Loucy (cell line): ENCODE measurements at regions not wholly inside any gene's neighbourhood (a gene's known extent, or its start where the extent isn't known, plus 50 kb on each side); places are given as distances from the start of the nearest gene placed in this dataset.

ENCODE experiments used
- H2AFZ ChIP-seq: fragments of 200-600 bp; sonication (generic); 2 replicates; pipeline ENCODE4 v1.6.0; 2016; ENCODE audit warnings: antibody characterized with exemption, mild to moderate bottlenecking, low read length, moderate library complexity
- H3F3A ChIP-seq: fragments of 200-600 bp; 2 replicates; pipeline ENCODE4 v1.6.0; 2016; ENCODE audit warnings: antibody characterized with exemption, low read depth, mild to moderate bottlenecking
- H3K27me3 ChIP-seq: fragments of 200-600 bp; sonication (generic); 2 replicates; pipeline ENCODE4 v1.6.1; 2014; ENCODE audit warnings: low read length, mild to moderate bottlenecking; ENCODE audit not compliant: insufficient read depth, poor library complexity, severe bottlenecking
- H3K36me3 ChIP-seq: fragments of 200-600 bp; sonication (generic); 2 replicates; pipeline ENCODE4 v1.6.1; 2016; ENCODE audit warnings: low read length; ENCODE audit not compliant: insufficient read depth
- H3K4me1 ChIP-seq: fragments of 200-600 bp; sonication (generic); 2 replicates; pipeline ENCODE4 v1.5.1; 2014; ENCODE audit warnings: low read length, mild to moderate bottlenecking; ENCODE audit not compliant: insufficient read depth, poor library complexity, severe bottlenecking
- H3K4me2 ChIP-seq: fragments of 200-600 bp; sonication (generic); 2 replicates; pipeline ENCODE4 v1.6.0; 2014; ENCODE audit warnings: antibody characterized with exemption, low read length, low read depth, mild to moderate bottlenecking; ENCODE audit not compliant: poor library complexity, severe bottlenecking
- H3K4me3 ChIP-seq: fragments of 200-600 bp; sonication (generic); 2 replicates; pipeline ENCODE4 v1.5.1; 2014; ENCODE audit warnings: low read length, mild to moderate bottlenecking, mixed read lengths; ENCODE audit not compliant: poor library complexity, severe bottlenecking
- H3K79me2 ChIP-seq: fragments of 200-600 bp; sonication (generic); 2 replicates; pipeline ENCODE4 v1.6.1; 2014; ENCODE audit warnings: low read length; ENCODE audit not compliant: insufficient read depth
- H3K9ac ChIP-seq: fragments of 200-600 bp; sonication (generic); 2 replicates; pipeline ENCODE4 v1.6.0; 2014; ENCODE audit warnings: mild to moderate bottlenecking, low read depth, low read length, moderate library complexity; ENCODE audit not compliant: poor library complexity, severe bottlenecking
- H3K9me2 ChIP-seq: fragments of 200-600 bp; sonication (generic); replicated peaks from 2 replicates; pipeline ENCODE4 v1.6.1; 2016; ENCODE audit warnings: low read depth, low read length, mixed read lengths
- H3K9me3 ChIP-seq: fragments of 200-600 bp; sonication (generic); 2 replicates; pipeline ENCODE4 v1.6.1; 2014; ENCODE audit warnings: mild to moderate bottlenecking, antibody characterized with exemption, low read length, low read depth; ENCODE audit not compliant: insufficient read depth
- H4K20me1 ChIP-seq: fragments of 200-600 bp; sonication (generic); 2 replicates; pipeline ENCODE4 v1.6.0; 2014; ENCODE audit warnings: antibody characterized with exemption, low read length, mild to moderate bottlenecking; ENCODE audit not compliant: insufficient read depth, poor library complexity, severe bottlenecking
- EZH2phosphoT487 ChIP-seq: fragments of 200-600 bp; IDR thresholded peaks from 2 replicates; pipeline ENCODE4 v1.6.1; 2018; ENCODE audit warnings: antibody characterized with exemption, mild to moderate bottlenecking, moderate library complexity, borderline replicate concordance
- TF ChIP-seq, protein P1 (sequence below): fragments of 200-600 bp; sonication (generic); conservative IDR thresholded peaks from 2 replicates; pipeline ENCODE4 v1.5.1; 2014; ENCODE audit warnings: mild to moderate bottlenecking, antibody characterized with exemption, low read length

DNA sequence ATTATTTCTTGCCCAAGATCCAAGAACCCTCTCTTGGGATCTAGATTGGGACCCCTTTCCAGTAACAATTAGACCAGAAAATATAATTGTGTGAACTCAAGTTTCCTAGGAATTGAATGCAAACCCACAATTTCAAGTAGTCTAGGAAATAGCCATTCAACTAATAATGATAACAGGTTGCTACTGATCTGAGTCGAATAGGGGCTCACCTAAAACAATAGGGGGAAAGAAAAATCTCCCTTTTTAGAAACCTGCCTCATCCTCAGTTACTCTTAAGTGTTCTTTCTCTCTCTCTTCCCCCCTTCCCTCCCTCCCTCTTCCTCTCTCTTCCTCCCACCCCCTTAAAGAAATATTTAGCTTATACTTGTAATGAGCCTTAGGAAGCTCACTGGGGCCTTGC lies 555.3 kb downstream of the IGSF11 start:
- H3K4me3 ChIP-seq, result no peak overlapping the region
- no peaks in the 10 kb centered on the region for H3K27me3 ChIP-seq
- H3K9me2 ChIP-seq, result no peaks in the 10 kb centered on the region
- no peaks in the 10 kb centered on the region for H4K20me1 ChIP-seq
- H3K4me1 ChIP-seq, result no peaks in the 10 kb centered on the region
- no peak overlapping the region for H3K9ac ChIP-seq
- no peak overlapping the region for H3K4me2 ChIP-seq
- no peaks in the 10 kb centered on the region for H3K36me3 ChIP-seq
- H2AFZ ChIP-seq, result no peak overlapping the region
- H3F3A ChIP-seq, result no peaks in the 10 kb centered on the region
- no peaks in the 10 kb centered on the region for H3K79me2 ChIP-seq
- TF ChIP-seq EZH2phosphoT487, result no peak
- TF ChIP-seq, protein P1, sequence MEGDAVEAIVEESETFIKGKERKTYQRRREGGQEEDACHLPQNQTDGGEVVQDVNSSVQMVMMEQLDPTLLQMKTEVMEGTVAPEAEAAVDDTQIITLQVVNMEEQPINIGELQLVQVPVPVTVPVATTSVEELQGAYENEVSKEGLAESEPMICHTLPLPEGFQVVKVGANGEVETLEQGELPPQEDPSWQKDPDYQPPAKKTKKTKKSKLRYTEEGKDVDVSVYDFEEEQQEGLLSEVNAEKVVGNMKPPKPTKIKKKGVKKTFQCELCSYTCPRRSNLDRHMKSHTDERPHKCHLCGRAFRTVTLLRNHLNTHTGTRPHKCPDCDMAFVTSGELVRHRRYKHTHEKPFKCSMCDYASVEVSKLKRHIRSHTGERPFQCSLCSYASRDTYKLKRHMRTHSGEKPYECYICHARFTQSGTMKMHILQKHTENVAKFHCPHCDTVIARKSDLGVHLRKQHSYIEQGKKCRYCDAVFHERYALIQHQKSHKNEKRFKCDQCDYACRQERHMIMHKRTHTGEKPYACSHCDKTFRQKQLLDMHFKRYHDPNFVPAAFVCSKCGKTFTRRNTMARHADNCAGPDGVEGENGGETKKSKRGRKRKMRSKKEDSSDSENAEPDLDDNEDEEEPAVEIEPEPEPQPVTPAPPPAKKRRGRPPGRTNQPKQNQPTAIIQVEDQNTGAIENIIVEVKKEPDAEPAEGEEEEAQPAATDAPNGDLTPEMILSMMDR, result no peak
- no peaks in the 10 kb centered on the region for H3K9me3 ChIP-seq

DNA sequence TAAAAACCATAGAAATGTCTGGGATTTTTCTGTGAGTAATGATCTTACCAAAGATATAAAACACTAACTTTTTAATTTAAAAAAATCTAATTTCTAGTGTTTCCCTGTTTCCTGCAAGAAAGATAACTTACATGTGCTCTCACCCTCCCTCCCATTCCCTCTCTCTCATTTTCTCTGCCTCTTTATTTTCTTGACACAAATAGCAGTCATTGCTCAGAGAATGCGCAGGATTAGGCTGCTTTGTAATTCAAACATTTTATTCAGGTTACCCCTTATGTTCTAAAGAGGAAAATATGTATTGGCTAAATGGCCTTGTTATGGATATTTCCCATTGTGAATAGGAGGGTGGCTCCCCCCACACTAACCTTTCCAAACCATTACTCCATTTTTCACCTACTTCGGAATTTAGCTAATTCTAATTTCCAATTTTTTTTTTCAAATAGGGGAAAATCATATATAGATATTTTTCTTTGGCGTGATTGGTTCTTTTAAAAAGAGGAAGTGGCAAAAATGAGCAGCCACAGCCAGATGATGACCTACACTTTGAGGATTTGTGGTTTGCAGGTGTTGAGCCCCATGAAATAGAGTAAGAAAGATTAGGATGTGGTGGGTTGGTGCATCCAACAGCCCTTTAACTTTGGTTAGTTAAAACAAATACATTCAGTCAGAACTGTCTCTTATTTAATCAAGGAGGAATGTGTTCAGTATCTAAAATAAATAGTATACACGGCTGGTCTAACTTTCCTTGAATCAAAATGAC lies 554.4 kb downstream of the IGSF11 start:
- H2AFZ ChIP-seq, result no peak overlapping the region
- no peaks in the 10 kb centered on the region for H4K20me1 ChIP-seq
- H3K9me3 ChIP-seq, result no peaks in the 10 kb centered on the region
- TF ChIP-seq, protein P1, result no peak
- TF ChIP-seq EZH2phosphoT487, result no peak
- no peak overlapping the region for H3K4me2 ChIP-seq
- H3K79me2 ChIP-seq, result no peaks in the 10 kb centered on the region
- H3K9me2 ChIP-seq, result no peaks in the 10 kb centered on the region
- no peak overlapping the region for H3K4me3 ChIP-seq
- no peaks in the 10 kb centered on the region for H3K36me3 ChIP-seq
- no peak overlapping the region for H3K9ac ChIP-seq
- no peaks in the 10 kb centered on the region for H3K27me3 ChIP-seq
- H3K4me1 ChIP-seq, result no peaks in the 10 kb centered on the region
- H3F3A ChIP-seq, result no peaks in the 10 kb centered on the region

DNA sequence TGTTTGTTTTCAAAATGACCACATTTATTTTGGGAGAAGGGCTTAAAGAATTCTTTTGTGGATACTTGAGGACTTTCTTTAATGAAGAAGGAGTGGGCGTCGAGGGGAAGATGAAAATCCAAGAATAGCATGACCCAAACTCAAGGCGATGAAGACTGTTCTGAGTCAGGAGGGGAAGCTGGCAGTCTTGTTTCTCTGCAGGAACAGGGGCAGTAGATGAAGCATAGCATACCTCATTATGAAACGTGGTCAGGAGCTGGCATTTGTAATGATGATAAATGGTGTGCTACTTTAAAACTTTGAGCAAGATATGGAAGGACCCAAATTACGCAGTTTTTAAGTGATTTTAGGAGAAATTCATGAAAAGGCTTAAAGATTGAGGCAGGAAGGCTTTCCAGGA lies 549.0 kb downstream of the IGSF11 start:
- Histone ChIP-seq H3K27me3 (no peaks in the 10 kb centered on the region), H3K4me1 (no peaks in the 10 kb centered on the region), H3K9ac (no peak overlapping the region), H3F3A (no peaks in the 10 kb centered on the region), H4K20me1 (no peaks in the 10 kb centered on the region), H3K9me3 (no peaks in the 10 kb centered on the region), H3K4me3 (no peak overlapping the region), H3K79me2 (no peaks in the 10 kb centered on the region), H3K4me2 (no peak overlapping the region), H2AFZ (no peak overlapping the region), H3K36me3 (no peaks in the 10 kb centered on the region), H3K9me2 (no peaks in the 10 kb centered on the region)
- TF ChIP-seq EZH2phosphoT487, result no peak
- TF ChIP-seq, protein P1, result no peak
